ENCODE measurements at regions not wholly inside any gene's neighbourhood (a gene's known extent, or its start where the extent isn't known, plus 50 kb on each side); places are given as distances from the start of the nearest gene placed in this dataset.

GRCh38 chr3:157650699-157651098, 147.5 kb upstream of the VEPH1 start:
- no peak overlapping the region for H3K27ac ChIP-seq (ENCODE audit: low read length, poor library complexity, severe bottlenecking)
- no peak overlapping the region for H3K9ac ChIP-seq (ENCODE audit: low read length)
- DNase-seq, result no peak
- H3K4me2 ChIP-seq (ENCODE audit: low read length, poor library complexity, severe bottlenecking), result no peak overlapping the region
- H3K9me3 ChIP-seq (ENCODE audit: control insufficient read depth, low read length), result no peaks in the 10 kb centered on the region
- no peaks in the 10 kb centered on the region for H3K36me3 ChIP-seq (ENCODE audit: control insufficient read depth in 1 of 2, insufficient read depth in 2 of 2, low read depth in 1 of 2, low read length in 2 of 2)
- H2AFZ ChIP-seq (ENCODE audit: low read depth, low read length), result no peak overlapping the region
- H4K91ac ChIP-seq (ENCODE audit: low read length), result no peak overlapping the region
- no peak overlapping the region for H2BK15ac ChIP-seq (ENCODE audit: low read depth, poor library complexity, severe bottlenecking)
- H2BK5ac ChIP-seq (ENCODE audit: low read depth, low read length, poor library complexity, severe bottlenecking), result no peak overlapping the region
- no peak overlapping the region for H3K4ac ChIP-seq (ENCODE audit: low read depth in 1 of 2, low read length in 2 of 2)
- no peak overlapping the region for H2AK5ac ChIP-seq (ENCODE audit: low read length, severe bottlenecking)
- no peak overlapping the region for H3K4me3 ChIP-seq (ENCODE audit: insufficient read depth in 1 of 2, low read depth in 1 of 2, low read length in 2 of 2)
- no peak overlapping the region for H3K18ac ChIP-seq (ENCODE audit: low read depth in 1 of 2, low read length in 2 of 2)
- H2BK120ac ChIP-seq (ENCODE audit: low read depth, low read length), result no peak overlapping the region
- no peak overlapping the region for H3K14ac ChIP-seq (ENCODE audit: low read length in 2 of 2)
- no CpG with 5 or more reads among the region's 1 CpG for WGBS
- H3K23ac ChIP-seq (ENCODE audit: low read length in 2 of 2), result no peak overlapping the region
- peaks cover 0 to 3% of the 10 kb centered on the region in 2 experiments for H3K27me3 ChIP-seq (ENCODE audit: control insufficient read depth in 1 of 2, insufficient read depth in 1 of 2, low read length in 2 of 2)
- no peak overlapping the region for H4K8ac ChIP-seq (ENCODE audit: low read length)
- no peaks in the 10 kb centered on the region for H3K4me1 ChIP-seq (ENCODE audit: control insufficient read depth, insufficient read depth, low read depth, low read length)
- no peak overlapping the region for H2BK12ac ChIP-seq (ENCODE audit: low read length in 2 of 2)
- H3K79me1 ChIP-seq (replicated peaks; ENCODE audit: low read length, poor library complexity, severe bottlenecking), result no peaks in the 10 kb centered on the region

GRCh38 chr3:157650172-157650571, 147.0 kb upstream of the VEPH1 start:
- H3K4me1 ChIP-seq (ENCODE audit: control insufficient read depth, insufficient read depth, low read depth, low read length), result no peaks in the 10 kb centered on the region
- H3K4ac ChIP-seq (ENCODE audit: low read depth in 1 of 2, low read length in 2 of 2), result no peak overlapping the region
- no peak overlapping the region for H3K14ac ChIP-seq (ENCODE audit: low read length in 2 of 2)
- H3K27ac ChIP-seq (ENCODE audit: low read length, poor library complexity, severe bottlenecking), result no peak overlapping the region
- H2AFZ ChIP-seq (ENCODE audit: low read depth, low read length), result no peak overlapping the region
- H3K18ac ChIP-seq (ENCODE audit: low read depth in 1 of 2, low read length in 2 of 2), result no peak overlapping the region
- H2BK120ac ChIP-seq (ENCODE audit: low read depth, low read length), result no peak overlapping the region
- no peak overlapping the region for H2BK15ac ChIP-seq (ENCODE audit: low read depth, poor library complexity, severe bottlenecking)
- peaks cover 0 to 5% of the 10 kb centered on the region in 2 experiments for H3K27me3 ChIP-seq (ENCODE audit: control insufficient read depth in 1 of 2, insufficient read depth in 1 of 2, low read length in 2 of 2)
- no peak overlapping the region for H3K4me2 ChIP-seq (ENCODE audit: low read length, poor library complexity, severe bottlenecking)
- H2AK5ac ChIP-seq (ENCODE audit: low read length, severe bottlenecking), result no peak overlapping the region
- no peak overlapping the region for H3K4me3 ChIP-seq (ENCODE audit: insufficient read depth in 1 of 2, low read depth in 1 of 2, low read length in 2 of 2)
- 50% methylated on average over 1 of the region's 1 CpG for WGBS
- no peak for DNase-seq
- no peak overlapping the region for H2BK12ac ChIP-seq (ENCODE audit: low read length in 2 of 2)
- H3K23ac ChIP-seq (ENCODE audit: low read length in 2 of 2), result no peak overlapping the region
- H4K8ac ChIP-seq (ENCODE audit: low read length), result no peak overlapping the region
- H4K91ac ChIP-seq (ENCODE audit: low read length), result no peak overlapping the region
- no peaks in the 10 kb centered on the region for H3K79me1 ChIP-seq (replicated peaks; ENCODE audit: low read length, poor library complexity, severe bottlenecking)
- no peaks in the 10 kb centered on the region for H3K36me3 ChIP-seq (ENCODE audit: control insufficient read depth in 1 of 2, insufficient read depth in 2 of 2, low read depth in 1 of 2, low read length in 2 of 2)
- H3K9me3 ChIP-seq (ENCODE audit: control insufficient read depth, low read length), result no peaks in the 10 kb centered on the region
- H3K9ac ChIP-seq (ENCODE audit: low read length), result no peak overlapping the region
- H2BK5ac ChIP-seq (ENCODE audit: low read depth, low read length, poor library complexity, severe bottlenecking), result no peak overlapping the region

- Histone ChIP-seq H2BK120ac (ENCODE audit: low read depth, low read length) (no peak overlapping the region), H2BK15ac (ENCODE audit: low read depth, poor library complexity, severe bottlenecking) (no peak overlapping the region), H3K4me3 (ENCODE audit: insufficient read depth in 1 of 2, low read depth in 1 of 2, low read length in 2 of 2) (no peak overlapping the region), H2BK12ac (ENCODE audit: low read length in 2 of 2) (no peak overlapping the region), H3K23ac (ENCODE audit: low read length in 2 of 2) (no peak overlapping the region), H4K91ac (ENCODE audit: low read length) (no peak overlapping the region), H3K36me3 (ENCODE audit: control insufficient read depth in 1 of 2, insufficient read depth in 2 of 2, low read depth in 1 of 2, low read length in 2 of 2) (no peaks in the 10 kb centered on the region), H2AK5ac (ENCODE audit: low read length, severe bottlenecking) (no peak overlapping the region), H3K9ac (ENCODE audit: low read length) (no peak overlapping the region), H3K4me2 (ENCODE audit: low read length, poor library complexity, severe bottlenecking) (no peak overlapping the region), H4K8ac (ENCODE audit: low read length) (no peak overlapping the region), H3K27me3 (ENCODE audit: control insufficient read depth in 1 of 2, insufficient read depth in 1 of 2, low read length in 2 of 2) (peaks cover 0 to 5% of the 10 kb centered on the region in 2 experiments), H3K9me3 (ENCODE audit: control insufficient read depth, low read length) (no peaks in the 10 kb centered on the region), H3K4me1 (ENCODE audit: control insufficient read depth, insufficient read depth, low read depth, low read length) (no peaks in the 10 kb centered on the region), H3K4ac (ENCODE audit: low read depth in 1 of 2, low read length in 2 of 2) (no peak overlapping the region), H3K14ac (ENCODE audit: low read length in 2 of 2) (no peak overlapping the region), H3K27ac (ENCODE audit: low read length, poor library complexity, severe bottlenecking) (no peak overlapping the region), H3K79me1 (replicated peaks; ENCODE audit: low read length, poor library complexity, severe bottlenecking) (no peaks in the 10 kb centered on the region), H3K18ac (ENCODE audit: low read depth in 1 of 2, low read length in 2 of 2) (no peak overlapping the region), H2AFZ (ENCODE audit: low read depth, low read length) (no peak overlapping the region), H2BK5ac (ENCODE audit: low read depth, low read length, poor library complexity, severe bottlenecking) (no peak overlapping the region)
- WGBS, result 90% methylated on average over 1 of the region's 1 CpG
- DNase-seq, result no peak
These were observed 146.3 kb upstream of the VEPH1 start for GRCh38 chr3:157649511-157649910.

GRCh38 chr3:157647820-157648219, 144.6 kb upstream of the VEPH1 start:
- no peak overlapping the region for H2BK120ac ChIP-seq (ENCODE audit: low read depth, low read length)
- H3K4me3 ChIP-seq (ENCODE audit: insufficient read depth in 1 of 2, low read depth in 1 of 2, low read length in 2 of 2), result no peak overlapping the region
- H3K9me3 ChIP-seq (ENCODE audit: control insufficient read depth, low read length), result no peaks in the 10 kb centered on the region
- H3K18ac ChIP-seq (ENCODE audit: low read depth in 1 of 2, low read length in 2 of 2), result no peak overlapping the region
- H3K23ac ChIP-seq (ENCODE audit: low read length in 2 of 2), result no peak overlapping the region
- no peak overlapping the region for H2AFZ ChIP-seq (ENCODE audit: low read depth, low read length)
- no peaks in the 10 kb centered on the region for H3K79me1 ChIP-seq (replicated peaks; ENCODE audit: low read length, poor library complexity, severe bottlenecking)
- peaks cover 0 to 9% of the 10 kb centered on the region in 2 experiments for H3K27me3 ChIP-seq (ENCODE audit: control insufficient read depth in 1 of 2, insufficient read depth in 1 of 2, low read length in 2 of 2)
- no peak overlapping the region for H3K9ac ChIP-seq (ENCODE audit: low read length)
- H3K27ac ChIP-seq (ENCODE audit: low read length, poor library complexity, severe bottlenecking), result no peak overlapping the region
- H3K4me1 ChIP-seq (ENCODE audit: control insufficient read depth, insufficient read depth, low read depth, low read length), result no peaks in the 10 kb centered on the region
- no peak overlapping the region for H3K14ac ChIP-seq (ENCODE audit: low read length in 2 of 2)
- no peak overlapping the region for H4K91ac ChIP-seq (ENCODE audit: low read length)
- no peak overlapping the region for H4K8ac ChIP-seq (ENCODE audit: low read length)
- no peak for DNase-seq
- no peak overlapping the region for H2BK5ac ChIP-seq (ENCODE audit: low read depth, low read length, poor library complexity, severe bottlenecking)
- H3K4me2 ChIP-seq (ENCODE audit: low read length, poor library complexity, severe bottlenecking), result no peak overlapping the region
- H2BK15ac ChIP-seq (ENCODE audit: low read depth, poor library complexity, severe bottlenecking), result no peak overlapping the region
- H2BK12ac ChIP-seq (ENCODE audit: low read length in 2 of 2), result no peak overlapping the region
- WGBS, result 75% methylated on average over 4 of the region's 4 CpGs
- H3K4ac ChIP-seq (ENCODE audit: low read depth in 1 of 2, low read length in 2 of 2), result no peak overlapping the region
- H2AK5ac ChIP-seq (ENCODE audit: low read length, severe bottlenecking), result no peak overlapping the region
- H3K36me3 ChIP-seq (ENCODE audit: control insufficient read depth in 1 of 2, insufficient read depth in 2 of 2, low read depth in 1 of 2, low read length in 2 of 2), result no peaks in the 10 kb centered on the region

All from mesenchymal stem cell (in vitro differentiated cells and primary cell).